MM.1S (cell line): ENCODE measurements at regions not wholly inside any gene's neighbourhood (a gene's known extent, or its start where the extent isn't known, plus 50 kb on each side); places are given as distances from the start of the nearest gene placed in this dataset.
"Not testable (repeated sequence)": the region's sequence is repeated elsewhere in the genome, so short reads cannot be mapped to it uniquely, and the experiment has no call there.

Source experiments
- CTCF ChIP-seq: fragments of 300-600 bp; sonication (generic); IDR thresholded peaks from 2 replicates; pipeline ENCODE4 v1.5.1; 2016; ENCODE audit warnings: antibody characterized with exemption, low read length, mixed read lengths
- EZH2 ChIP-seq: fragments of 300-600 bp; sonication (generic); optimal IDR thresholded peaks from 2 replicates; pipeline ENCODE3; 2017; ENCODE audit warnings: low read depth, mild to moderate bottlenecking, antibody characterized with exemption, low read length, mixed read lengths
- EZH2phosphoT487 ChIP-seq: fragments of 300-600 bp; sonication (generic); IDR thresholded peaks from 2 replicates; pipeline ENCODE4 v1.6.1; 2018; ENCODE audit warnings: antibody characterized with exemption, low read length

GRCh38 chr9:124177522-124177921, 80.2 kb upstream of the NEK6 start:
- TF ChIP-seq CTCF, EZH2, EZH2phosphoT487: not testable (repeated sequence)
